ENCODE measurements at regions not wholly inside any gene's neighbourhood (a gene's known extent, or its start where the extent isn't known, plus 50 kb on each side); places are given as distances from the start of the nearest gene placed in this dataset.
"Not testable (repeated sequence)": the region's sequence is repeated elsewhere in the genome, so short reads cannot be mapped to it uniquely, and the experiment has no call there.

DNA sequence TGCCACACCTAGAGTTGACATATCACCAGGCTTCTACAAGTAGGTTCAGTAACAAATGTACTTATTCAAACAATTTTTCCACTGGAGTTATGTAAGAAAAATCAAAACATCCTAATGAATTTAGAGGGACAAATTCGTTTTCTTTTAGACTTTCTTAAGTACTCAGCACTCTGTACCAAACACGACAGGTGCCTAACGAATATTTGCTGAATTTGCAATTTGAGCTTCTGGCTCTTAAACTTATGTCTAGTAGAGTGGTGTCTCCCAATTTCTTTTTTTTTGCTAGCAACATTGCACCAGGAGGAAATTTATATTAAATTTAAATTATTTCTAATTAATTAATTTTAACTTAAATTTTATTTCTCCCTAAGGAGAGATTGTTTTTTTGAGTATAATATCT is 397.0 kb downstream of the CNTN3 start:
- no peak overlapping the region for H3K4me3 ChIP-seq (ENCODE audit: low read length)
- DNase-seq (ENCODE audit: low read depth, low spot score), result no peak

DNA sequence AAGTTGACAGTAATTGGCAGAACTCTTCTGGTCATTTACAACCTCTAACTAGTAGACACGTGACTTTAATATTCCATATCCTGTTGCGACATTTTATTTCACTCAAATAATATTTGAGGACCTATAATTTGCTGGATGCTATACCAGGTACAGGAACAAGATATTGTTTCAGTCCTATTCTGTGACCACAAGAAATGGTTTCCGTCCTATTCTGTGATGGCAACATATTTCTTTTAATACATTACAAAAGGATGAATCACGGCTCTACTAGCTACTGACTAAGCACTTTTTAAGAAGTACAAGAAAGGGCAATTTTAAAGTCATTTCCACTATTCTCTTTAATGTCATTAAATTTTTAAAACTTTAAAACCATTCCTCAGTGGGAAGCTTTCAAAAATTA is 400.2 kb downstream of the CNTN3 start:
- no peak overlapping the region for H3K4me3 ChIP-seq (ENCODE audit: low read length)
- DNase-seq (ENCODE audit: low read depth, low spot score), result no peak

DNA sequence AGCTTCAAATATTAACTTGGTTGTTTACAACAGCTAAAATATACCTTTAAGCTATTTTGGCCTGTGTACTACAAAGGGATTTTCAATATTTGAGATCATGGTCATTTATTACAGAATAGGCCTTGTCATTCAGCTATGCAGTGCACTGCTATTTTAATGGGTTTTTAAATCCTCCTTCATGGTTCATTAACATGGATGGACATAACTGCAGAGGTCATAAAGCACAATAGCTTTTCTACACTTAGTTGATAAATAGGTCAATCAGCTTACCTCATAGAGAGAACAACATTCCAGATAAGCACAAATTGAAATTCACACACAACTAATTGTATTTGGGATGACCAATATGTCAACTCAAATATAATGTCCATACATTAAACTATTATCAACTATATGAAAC is 403.7 kb downstream of the CNTN3 start:
- no peak overlapping the region for H3K4me3 ChIP-seq (ENCODE audit: low read length)
- no peak for DNase-seq (ENCODE audit: low read depth, low spot score)

- H3K4me3 ChIP-seq (ENCODE audit: low read length), result no peak overlapping the region
- no peak for DNase-seq (ENCODE audit: low read depth, low spot score)
Measured at GRCh38 chr3:74200952-74201351, 413.5 kb downstream of the CNTN3 start.

DNA sequence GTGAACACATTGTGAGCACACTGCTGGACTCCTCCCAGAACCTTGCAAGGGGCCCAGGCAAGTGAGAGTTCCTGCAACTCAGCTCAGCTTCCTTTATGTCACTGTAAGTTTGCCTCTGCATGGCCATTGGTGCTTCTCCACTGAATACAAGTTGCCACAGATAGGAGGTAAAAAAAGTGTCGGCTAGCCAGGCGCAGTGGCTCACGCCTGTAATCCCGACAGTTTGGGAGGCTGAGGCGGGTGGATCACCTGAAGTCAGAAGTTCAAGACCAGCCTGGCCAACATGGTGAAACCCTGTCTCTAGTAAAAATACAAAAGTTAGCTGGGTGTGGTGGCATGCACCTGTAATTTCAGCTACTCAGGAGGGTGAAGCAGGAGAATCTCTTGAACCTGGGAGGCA is 435.8 kb downstream of the CNTN3 start:
- DNase-seq (ENCODE audit: low read depth, low spot score); H3K4me3 ChIP-seq (ENCODE audit: low read length): not testable (repeated sequence)

- no peak for DNase-seq (ENCODE audit: low read depth, low spot score)
Measured at GRCh38 chr3:74173090-74173489, 441.4 kb downstream of the CNTN3 start.

GRCh38 chr3:74167926-74168325 is 446.5 kb downstream of the CNTN3 start:
- DNase-seq (ENCODE audit: low read depth, low spot score), result no peak
- H3K4me3 ChIP-seq (ENCODE audit: low read length), result no peak overlapping the region

More at GRCh38 chr3:74173090-74173489, 441.4 kb downstream of the CNTN3 start:
- H3K4me3 ChIP-seq (ENCODE audit: low read length), result no peak overlapping the region

- DNase-seq (ENCODE audit: low read depth, low spot score), result no peak
- H3K4me3 ChIP-seq (ENCODE audit: low read length), result no peak overlapping the region
Measured at GRCh38 chr3:74165211-74165610, 449.2 kb downstream of the CNTN3 start.

DNA sequence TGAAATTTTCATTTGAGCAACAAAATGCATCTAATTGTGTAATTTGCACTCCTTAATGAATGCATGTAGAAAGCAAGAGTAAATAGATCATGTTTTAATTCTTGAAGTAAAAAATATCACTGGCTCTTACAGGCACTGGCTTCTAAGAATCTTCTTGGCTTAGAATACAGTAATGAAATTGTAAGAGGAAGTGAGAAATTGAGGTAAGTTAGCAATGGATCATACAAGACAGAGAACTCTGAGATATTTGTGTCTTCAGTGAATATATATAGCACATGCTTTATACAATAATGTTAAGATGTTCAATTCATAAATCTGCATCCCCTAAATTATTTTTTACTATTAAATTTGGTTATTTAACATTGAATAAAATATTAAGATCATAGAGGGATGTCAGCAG is 465.0 kb downstream of the CNTN3 start:
- DNase-seq (ENCODE audit: low read depth, low spot score), result no peak
- H3K4me3 ChIP-seq (ENCODE audit: low read length), result no peak overlapping the region

- H3K4me3 ChIP-seq (ENCODE audit: low read length), result no peak overlapping the region
- no peak for DNase-seq (ENCODE audit: low read depth, low spot score)
Measured at GRCh38 chr3:74145277-74145676, 469.2 kb downstream of the CNTN3 start.

DNA sequence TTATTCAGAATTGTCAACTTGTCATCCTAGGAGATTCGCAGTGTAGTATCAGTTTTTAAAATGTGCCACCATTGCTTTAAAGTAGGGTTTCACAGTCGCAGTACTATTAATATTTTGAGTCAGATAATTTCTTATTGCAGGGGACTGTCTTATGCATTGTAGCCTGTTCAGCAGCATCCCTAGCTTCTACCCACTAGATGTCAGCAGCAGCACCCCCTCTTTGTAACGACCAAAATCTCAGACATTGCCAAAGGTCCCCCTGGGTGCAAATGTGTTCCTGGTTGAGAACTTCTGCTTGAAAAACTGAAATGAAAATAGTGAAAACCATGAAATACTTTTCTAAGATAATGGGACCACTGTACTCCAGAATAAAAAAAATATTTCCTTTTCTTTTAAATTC is 474.8 kb downstream of the CNTN3 start:
- H3K4me3 ChIP-seq (ENCODE audit: low read length), result no peak overlapping the region
- DNase-seq (ENCODE audit: low read depth, low spot score), result no peak

DNA sequence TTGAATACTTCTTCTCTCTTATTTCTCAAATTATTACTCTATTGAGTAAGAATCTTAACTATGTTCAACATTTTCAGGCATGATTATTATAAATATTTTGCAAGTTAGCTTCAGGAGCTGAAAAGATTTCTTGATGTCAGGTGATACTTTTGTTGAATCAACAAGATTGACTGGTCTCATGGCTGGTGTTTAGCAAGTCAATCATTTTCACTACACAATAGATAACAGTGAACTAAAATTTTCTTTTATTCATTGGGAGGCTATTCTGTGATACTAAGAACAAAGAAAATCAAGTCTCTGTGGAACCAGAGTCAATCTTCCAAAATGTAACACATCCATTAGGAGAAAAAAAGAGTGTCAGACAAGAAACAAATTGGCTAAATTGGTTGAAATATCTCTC is 476.7 kb downstream of the CNTN3 start:
- no peak for DNase-seq (ENCODE audit: low read depth, low spot score)
- no peak overlapping the region for H3K4me3 ChIP-seq (ENCODE audit: low read length)

DNA sequence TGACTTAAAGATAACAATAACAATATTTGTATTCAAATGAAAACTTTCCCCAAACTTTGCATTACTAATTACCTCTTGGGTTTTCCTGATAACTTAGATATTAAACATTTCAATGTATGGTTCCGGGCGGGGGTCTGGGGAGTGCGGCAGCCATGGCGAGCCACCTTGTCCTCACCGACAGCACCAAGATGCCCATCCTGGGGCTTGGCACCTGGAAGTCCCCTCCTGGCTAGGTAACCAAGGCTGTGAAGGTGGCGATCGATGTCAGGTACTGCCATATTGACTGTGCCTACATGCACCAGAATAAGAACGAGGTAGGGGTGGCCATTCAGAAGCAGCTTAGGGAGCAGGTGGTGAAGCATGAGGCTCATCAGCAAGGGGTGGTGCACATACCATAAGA is 478.7 kb downstream of the CNTN3 start:
- no peak for DNase-seq (ENCODE audit: low read depth, low spot score)
- no peak overlapping the region for H3K4me3 ChIP-seq (ENCODE audit: low read length)

DNA sequence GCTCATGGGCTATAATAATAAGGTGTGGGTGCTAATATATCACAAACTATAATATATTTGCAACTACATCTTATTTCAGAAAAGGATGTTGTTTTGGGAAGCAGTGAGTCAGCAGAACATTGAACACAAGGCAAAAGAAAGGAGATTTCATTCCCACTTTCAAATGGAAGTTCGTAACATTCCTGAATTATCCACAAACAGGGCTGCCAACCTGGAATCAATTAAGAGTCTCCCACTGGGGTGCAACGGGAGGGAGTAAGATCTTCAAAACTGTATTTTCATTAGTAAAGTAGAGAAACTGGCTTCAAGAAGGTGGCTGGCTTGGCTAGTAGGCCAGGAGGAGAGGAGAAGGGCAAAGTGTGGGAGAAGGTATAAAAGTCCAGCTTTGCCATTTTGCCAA is 479.6 kb downstream of the CNTN3 start:
- H3K4me3 ChIP-seq (ENCODE audit: low read length), result no peak overlapping the region

DNA sequence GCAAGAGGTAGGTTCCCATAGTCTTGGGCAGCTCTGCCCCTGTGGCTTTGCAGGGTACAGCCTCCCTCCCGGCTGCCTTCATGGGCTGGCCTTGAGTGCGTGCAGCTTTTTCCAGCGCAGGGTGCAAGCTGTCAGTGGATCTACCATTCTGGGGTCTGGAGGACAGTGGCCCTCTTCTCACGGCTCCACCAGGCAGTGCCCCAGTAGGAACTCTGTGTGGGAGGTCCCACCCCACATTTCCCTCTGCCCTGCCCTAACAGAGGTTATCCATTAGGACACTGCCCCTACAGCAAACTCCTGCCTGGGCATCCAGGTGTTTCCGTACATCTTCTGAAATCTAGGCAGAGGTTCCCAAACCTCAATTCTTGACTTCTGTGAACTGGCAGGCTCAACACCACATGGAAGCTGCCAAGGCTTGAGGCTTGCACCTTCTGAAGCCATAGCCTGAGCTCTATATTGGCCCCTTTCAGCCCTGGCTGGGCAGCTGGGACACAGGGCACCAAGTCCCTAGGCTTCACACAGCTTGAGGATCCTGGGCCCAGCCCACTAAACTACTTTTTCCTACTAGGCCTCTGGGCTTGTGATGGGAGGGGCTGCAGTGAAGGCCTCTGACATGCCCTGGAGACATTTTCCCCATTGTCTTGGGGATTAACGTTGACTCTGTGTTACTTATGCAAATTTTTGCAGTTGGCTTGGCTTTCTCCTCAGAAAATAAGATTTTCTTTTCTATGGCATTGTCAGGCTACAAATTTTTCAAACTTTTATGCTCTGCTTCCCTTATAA is 482.7 kb downstream of the CNTN3 start:
- DNase-seq (ENCODE audit: low read depth, low spot score); H3K4me3 ChIP-seq (ENCODE audit: low read length): not testable (repeated sequence)

More for the DNA sequence above, 479.6 kb downstream of the CNTN3 start:
- DNase-seq (ENCODE audit: low read depth, low spot score), result no peak

DNA sequence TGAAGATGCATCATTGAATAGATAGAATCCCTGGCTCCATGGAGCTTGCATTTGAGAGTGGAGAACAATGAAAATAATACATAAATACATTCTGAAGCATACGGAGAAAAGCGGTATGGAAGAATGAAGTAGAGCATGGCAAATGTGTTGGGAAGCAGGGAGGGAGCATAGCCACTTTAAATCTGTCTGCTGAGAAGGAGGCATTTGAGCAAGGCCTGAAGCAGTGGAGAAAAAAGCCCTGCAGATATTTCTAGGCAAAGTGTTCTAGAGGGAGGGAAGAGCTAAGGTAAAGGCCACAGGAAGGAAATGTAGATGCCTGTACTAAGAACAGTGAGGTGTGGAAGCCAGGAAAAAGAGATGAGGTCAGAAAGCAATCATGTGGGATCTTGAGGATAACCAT is 484.8 kb downstream of the CNTN3 start:
- H3K4me3 ChIP-seq (ENCODE audit: low read length), result no peak overlapping the region
- DNase-seq (ENCODE audit: low read depth, low spot score), result no peak

DNA sequence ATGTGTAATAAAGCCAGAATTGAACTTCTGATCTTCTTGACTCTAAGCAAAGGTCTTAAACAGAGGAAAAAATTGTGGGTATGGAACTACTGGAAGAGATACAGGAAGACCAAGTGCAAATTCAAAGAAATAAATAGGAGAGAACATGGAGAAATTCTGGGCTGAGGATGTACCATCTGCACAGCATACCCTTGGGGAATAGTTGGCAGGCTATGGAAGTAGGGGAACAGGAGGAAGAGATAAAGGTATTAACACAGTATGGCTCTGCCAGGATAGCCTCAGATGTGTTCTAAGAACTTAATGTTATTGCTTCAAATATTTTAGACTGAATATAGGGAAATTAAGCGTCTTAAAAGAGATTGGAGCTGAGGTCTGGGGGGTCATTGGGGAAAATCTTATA is 485.4 kb downstream of the CNTN3 start:
- DNase-seq (ENCODE audit: low read depth, low spot score), result no peak
- H3K4me3 ChIP-seq (ENCODE audit: low read length), result no peak overlapping the region

DNA sequence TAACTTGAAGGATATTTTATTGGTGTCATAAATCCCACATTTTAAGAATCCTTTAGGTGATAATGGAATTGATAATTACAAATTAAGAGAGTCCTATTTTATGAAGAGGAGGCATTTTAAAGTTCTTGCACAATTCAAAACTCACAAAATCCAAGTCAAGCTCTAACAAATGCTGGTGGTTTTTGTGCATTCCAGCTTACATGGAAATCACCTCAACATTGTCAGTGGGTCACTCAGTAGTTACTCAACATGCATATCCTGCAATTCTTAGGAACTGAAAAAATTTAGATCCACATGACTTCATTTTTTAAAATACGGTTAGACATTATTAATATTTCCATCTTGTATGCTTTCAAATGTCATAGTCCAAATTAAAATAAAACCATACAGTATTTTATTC is 487.2 kb downstream of the CNTN3 start:
- DNase-seq (ENCODE audit: low read depth, low spot score), result no peak
- H3K4me3 ChIP-seq (ENCODE audit: low read length), result no peak overlapping the region

GRCh38 chr3:74124782-74125181 is 489.7 kb downstream of the CNTN3 start:
- DNase-seq (ENCODE audit: low read depth, low spot score), result no peak
- no peak overlapping the region for H3K4me3 ChIP-seq (ENCODE audit: low read length)

GRCh38 chr3:74122281-74122680 is 492.2 kb downstream of the CNTN3 start:
- no peak for DNase-seq (ENCODE audit: low read depth, low spot score)
- H3K4me3 ChIP-seq (ENCODE audit: low read length), result no peak overlapping the region

DNA sequence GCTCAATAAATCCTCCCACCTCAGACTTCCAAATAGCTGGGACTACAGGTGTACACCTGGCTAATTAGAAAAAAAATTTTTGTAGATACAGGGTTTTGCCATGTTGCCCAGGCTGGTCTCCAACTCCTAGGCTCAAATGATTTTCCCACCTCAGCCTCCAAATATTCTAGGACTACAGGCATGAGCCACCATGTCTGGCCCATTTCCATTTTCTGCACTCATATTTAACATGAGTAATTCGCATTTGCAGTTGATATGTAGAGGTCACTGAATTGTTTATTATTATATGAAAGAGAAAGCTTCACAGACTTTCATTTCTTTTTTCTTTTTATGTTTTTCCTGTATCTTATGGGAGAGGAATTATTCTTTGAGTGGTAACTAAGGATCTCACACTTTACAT is 492.7 kb downstream of the CNTN3 start:
- DNase-seq (ENCODE audit: low read depth, low spot score), result no peak
- H3K4me3 ChIP-seq (ENCODE audit: low read length), result no peak overlapping the region
